ENCODE measurements at regions not wholly inside any gene's neighbourhood (a gene's known extent, or its start where the extent isn't known, plus 50 kb on each side); places are given as distances from the start of the nearest gene placed in this dataset.

DNA sequence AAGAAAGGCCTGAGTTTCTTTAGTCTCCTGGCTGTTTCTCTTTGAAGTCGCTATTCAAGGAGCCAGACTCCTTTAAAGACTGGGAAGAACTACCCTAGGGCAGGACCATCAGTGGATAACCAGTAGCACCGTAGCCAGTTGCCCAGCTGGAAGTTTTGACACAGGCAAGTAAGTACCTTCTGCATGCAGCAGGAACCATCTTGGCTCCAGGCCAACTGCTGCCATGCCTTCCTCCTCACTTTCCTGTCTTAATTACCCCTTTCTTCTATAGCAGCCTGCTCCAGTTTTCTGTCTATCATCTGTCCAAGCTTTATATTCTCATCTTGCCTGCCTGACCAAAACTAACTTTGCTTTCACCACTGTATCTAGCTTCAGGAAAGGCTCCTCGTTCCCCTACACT is 149.7 kb upstream of the SV2C start:
- TF ChIP-seq SIX5 (IDR thresholded peaks at IDR 0.05; ENCODE audit: low read depth, low read length) (no peak), JUN (IDR thresholded peaks at IDR 0.05; ENCODE audit: low read depth, low read length) (no peak), EP300 (IDR thresholded peaks at IDR 0.05; ENCODE audit: borderline replicate concordance in 1 of 2, low read depth in 2 of 2, low read length in 2 of 2) (no peak), POLR2AphosphoS5 (IDR thresholded peaks at IDR 0.05; ENCODE audit: low read depth, low read length) (no peak), GTF2F1 (IDR thresholded peaks at IDR 0.05; ENCODE audit: borderline replicate concordance, low read depth, low read length) (no peak), CHD2 (IDR thresholded peaks at IDR 0.05; ENCODE audit: low read length) (no peak)

Data from H1 (cell line).